GM19463 (cell line): ENCODE measurements at regions not wholly inside any gene's neighbourhood (a gene's known extent, or its start where the extent isn't known, plus 50 kb on each side); places are given as distances from the start of the nearest gene placed in this dataset.
"Not testable (repeated sequence)": the region's sequence is repeated elsewhere in the genome, so short reads cannot be mapped to it uniquely, and the experiment has no call there.

Experiments used
- ATAC-seq: cut with Tn5 transposase; IDR thresholded peaks from one replicate; pipeline ENCODE4 v1.9.1; 2021; ENCODE audit warnings: mild to moderate bottlenecking, moderate library complexity; ENCODE audit not compliant: unreplicated experiment

DNA sequence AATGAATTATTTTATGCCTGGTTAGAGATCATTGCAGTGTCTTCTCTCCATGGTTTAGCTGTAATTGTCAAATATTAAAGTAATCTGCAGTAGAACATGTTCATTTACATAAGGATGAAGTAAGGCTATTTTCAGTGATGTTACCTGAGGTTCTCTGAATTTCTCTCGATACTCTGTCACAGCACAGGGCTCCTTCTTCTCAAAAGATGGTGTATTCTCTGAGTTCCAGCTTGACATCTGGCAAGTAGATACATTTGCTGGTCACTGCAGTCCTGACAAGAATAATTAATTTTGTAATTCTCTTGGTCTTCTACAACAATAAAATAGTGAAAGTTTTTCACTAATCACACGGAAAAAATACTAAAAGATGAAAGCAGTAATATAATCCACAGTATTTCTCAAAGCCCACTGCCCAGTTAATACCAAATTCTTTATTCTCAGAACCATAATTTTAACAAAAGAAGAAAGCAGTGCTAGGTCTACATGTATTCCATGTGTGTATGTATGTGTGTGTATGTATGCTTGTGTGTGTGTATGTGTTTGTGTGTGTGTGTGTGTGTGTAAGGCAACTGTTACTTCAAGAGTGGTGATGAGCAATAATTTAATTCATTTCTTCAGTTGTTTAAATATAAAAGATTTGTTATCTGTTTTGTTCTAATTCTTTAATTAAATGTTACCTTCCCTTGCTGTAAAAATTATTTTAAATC lies 1165.5 kb upstream of the SLC39A10 start:
- no peak for ATAC-seq

- no peak for ATAC-seq
These were observed 1170.7 kb upstream of the SLC39A10 start for GRCh38 chr2:194486326-194486725.

DNA sequence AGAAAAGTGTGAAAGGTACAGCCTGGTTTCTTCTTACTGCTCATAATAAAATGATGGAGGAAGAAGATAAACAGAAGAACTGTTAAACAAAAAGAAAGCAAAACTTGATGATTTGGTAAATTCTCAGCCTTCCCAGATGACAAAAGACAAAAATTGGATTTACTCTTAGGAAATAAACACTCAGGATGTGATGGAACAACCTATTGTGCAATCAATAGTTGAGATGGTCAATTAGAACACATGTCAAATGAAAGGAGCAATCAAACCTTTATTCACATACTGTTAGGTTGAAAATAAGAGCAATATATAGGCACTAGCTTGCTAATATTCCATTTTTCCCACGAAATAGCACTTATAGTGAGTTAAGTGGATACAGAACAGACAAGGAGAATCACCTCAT lies 1174.0 kb upstream of the SLC39A10 start:
- ATAC-seq, result no peak

GRCh38 chr2:194465641-194466040 lies 1191.4 kb upstream of the SLC39A10 start:
- ATAC-seq, result no peak

- no peak for ATAC-seq
These were observed 1191.9 kb upstream of the SLC39A10 start for GRCh38 chr2:194464964-194465638.

- ATAC-seq, result not testable (repeated sequence)
These were observed 1194.1 kb upstream of the SLC39A10 start for GRCh38 chr2:194462883-194463282.

- no peak for ATAC-seq
These were observed 1201.7 kb upstream of the SLC39A10 start for GRCh38 chr2:194455358-194455757.

GRCh38 chr2:194452504-194452903 lies 1204.5 kb upstream of the SLC39A10 start:
- ATAC-seq, result no peak

- no peak for ATAC-seq
These were observed 1211.8 kb upstream of the SLC39A10 start for GRCh38 chr2:194445226-194445625.

DNA sequence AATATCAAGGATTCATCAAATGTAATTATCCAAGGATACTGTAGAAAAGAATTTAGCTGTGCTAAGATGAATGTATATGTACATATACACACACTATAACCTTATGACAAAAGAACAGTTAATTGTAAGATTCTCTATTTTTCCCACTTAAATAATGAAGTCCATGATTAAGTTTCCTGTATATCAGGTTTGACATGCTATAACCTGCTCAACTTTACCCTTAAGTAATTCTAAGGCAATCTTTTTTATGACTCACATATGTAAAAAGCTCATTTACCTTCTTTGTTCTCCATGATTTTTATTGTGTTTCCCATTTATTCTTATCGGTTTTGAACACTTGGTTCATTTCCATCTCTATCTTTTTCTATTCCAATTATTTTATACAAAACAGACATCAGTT lies 1213.1 kb upstream of the SLC39A10 start:
- ATAC-seq, result no peak

DNA sequence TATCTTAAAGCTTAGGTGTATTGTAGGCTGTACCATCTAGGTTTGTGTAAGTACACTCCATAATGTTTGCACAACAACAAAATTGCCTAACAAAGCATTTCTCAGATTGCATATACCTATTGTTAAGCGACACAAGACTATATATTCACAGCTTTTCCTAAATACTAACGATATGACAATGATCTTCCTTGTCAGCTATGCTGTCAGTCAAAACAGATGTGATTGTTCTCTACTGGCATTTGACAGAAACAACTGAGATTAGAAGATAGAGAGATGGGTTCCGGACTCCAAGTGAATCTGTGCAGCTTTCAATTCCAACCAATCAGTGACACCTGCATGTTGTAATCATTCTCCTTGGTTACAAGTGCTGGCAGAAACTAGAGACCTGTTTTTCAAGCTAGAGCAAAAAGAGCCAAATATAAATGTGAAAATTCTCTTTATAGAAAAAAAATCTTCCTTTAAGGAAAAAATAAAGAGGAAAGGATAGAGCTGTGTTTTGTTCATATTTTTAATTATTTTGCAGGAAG lies 1232.3 kb upstream of the SLC39A10 start:
- ATAC-seq, result no peak

DNA sequence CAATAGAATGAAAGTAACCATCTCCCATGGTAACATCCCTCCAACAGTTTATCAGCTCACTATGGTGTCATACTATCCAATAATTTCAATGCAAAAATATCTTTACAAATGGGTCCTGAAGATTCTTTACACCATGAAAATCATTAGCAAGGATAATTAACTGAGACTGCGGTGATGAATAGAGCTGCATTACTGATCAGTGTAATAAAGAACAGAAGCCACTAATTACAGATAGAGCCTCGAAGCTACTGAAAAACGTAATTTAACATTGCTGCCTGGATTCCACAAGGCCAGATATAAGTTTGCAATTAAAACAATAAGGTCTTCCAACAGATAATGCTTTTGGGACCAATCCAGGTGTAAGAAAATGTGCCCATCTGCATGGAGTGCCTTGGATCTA lies 1245.8 kb upstream of the SLC39A10 start:
- ATAC-seq, result no peak

DNA sequence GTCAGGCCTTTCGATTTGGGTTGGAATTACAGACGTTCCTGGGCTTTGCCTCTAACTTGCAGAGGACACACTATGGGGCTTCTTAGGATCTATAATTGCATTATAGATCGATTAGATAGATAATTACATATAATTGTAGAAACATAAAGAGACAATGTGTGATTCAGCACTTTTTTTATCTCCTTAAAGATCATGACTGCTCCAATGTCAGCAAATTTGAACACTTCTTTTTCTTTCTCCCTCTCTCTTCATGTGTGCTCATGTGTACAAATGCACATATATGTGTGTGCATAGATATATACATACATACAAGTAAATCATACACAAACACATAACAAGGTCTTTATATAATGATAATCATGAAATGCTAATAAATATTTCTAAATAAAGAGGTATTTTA lies 1261.2 kb upstream of the SLC39A10 start:
- no peak for ATAC-seq

GRCh38 chr2:194385376-194385775 lies 1271.7 kb upstream of the SLC39A10 start:
- ATAC-seq, result no peak

GRCh38 chr2:194383401-194383800 lies 1273.6 kb upstream of the SLC39A10 start:
- no peak for ATAC-seq

DNA sequence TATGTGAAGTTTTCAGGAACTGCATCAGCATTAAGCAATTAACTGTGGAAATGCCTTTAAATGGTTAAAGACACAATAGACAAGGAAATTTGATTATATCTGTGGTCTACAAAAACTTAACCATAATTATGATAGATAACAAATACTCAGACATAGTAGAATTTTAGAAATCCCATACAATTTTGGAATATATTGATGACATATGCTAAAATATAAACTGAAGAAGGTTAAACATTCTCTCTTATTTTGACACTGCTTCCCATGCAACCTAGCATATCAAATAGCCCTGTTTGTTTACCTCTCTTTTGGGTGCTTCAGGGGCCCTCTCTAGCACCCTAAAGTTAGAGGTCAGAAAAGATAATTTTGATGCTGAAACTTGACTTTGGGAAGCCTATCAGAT lies 1274.8 kb upstream of the SLC39A10 start:
- no peak for ATAC-seq

GRCh38 chr2:194380011-194380410 lies 1277.0 kb upstream of the SLC39A10 start:
- ATAC-seq, result peak; percentile 71

GRCh38 chr2:194367390-194367789 lies 1289.6 kb upstream of the SLC39A10 start:
- ATAC-seq, result not testable (repeated sequence)

DNA sequence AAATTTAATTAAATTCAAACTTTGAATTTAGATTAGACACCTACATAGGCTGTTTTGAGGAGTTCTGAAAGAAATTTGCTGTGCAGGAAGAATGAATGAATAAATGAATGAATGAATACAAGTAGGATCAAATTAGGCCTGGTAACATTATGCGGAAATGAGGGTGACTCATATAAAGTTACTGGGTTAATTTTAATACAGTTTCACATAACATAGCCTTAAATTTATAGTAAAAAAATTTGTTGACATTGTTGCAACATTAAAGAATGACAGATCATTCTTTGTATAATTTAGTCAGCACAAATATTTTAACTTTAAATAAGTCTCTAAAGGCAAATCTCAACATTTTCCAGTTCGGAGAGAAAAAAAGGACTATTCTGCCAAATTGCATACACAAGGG lies 1293.1 kb upstream of the SLC39A10 start:
- ATAC-seq, result no peak

DNA sequence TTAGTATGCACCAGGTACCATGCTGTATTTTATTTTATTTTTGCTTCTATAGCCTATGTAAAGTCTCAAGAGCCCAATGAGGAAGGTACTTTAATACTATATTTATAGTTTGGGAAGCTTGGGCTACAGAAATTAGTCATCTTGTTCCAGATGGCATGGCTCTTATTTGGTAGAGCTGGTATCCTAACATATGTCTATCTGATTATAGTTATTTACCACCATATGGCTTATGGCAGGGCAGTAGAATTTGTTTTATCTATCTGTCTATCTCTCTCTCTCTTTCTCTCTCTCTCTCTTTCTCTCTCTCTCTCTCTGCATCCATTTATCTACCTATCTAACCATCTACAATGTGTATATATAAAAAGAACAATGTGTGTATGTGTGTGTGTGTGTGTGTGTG lies 1293.7 kb upstream of the SLC39A10 start:
- ATAC-seq, result no peak

DNA sequence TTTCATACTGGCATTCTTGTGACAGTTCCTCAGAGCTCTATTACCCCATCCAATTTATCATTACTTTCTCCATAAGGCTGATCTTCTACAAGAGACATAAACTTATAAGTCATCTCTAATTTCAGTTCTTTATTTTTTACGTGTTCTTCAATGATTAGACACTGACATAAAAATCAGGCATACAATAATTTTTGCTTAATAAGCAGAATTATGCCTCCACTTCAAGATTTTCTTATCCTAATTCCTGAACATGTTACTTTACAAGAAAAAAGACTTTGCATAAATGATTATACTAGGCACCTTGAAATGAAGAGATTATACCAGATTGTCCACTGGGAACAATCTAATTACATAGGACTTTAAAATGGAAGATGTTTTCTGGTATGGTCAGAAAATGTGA lies 1304.5 kb upstream of the SLC39A10 start:
- ATAC-seq, result no peak

- ATAC-seq, result no peak
These were observed 1310.8 kb upstream of the SLC39A10 start for GRCh38 chr2:194346193-194346592.
